Stimulated activated CD8-positive, alpha-beta memory T cell treated with anti-CD3 and anti-CD28 coated beads, Interleukin-15, amount 100 ng/mL, for 1 hour (primary cell): ENCODE measurements at regions not wholly inside any gene's neighbourhood (a gene's known extent, or its start where the extent isn't known, plus 50 kb on each side); places are given as distances from the start of the nearest gene placed in this dataset.

ENCODE experiments used
- DNase-seq: peaks from one replicate; pipeline ENCODE4 v3.0.0-alpha.2; 2020; ENCODE audit warnings: low read depth

GRCh38 chr7:21029006-21029405, 242.3 kb upstream of the SP8 start:
- no peak for DNase-seq

- DNase-seq, result no peak
Measured at GRCh38 chr7:21030237-21030871, 243.7 kb upstream of the SP8 start.

- DNase-seq, result no peak
Measured at GRCh38 chr7:21041252-21041651, 254.6 kb upstream of the SP8 start.

GRCh38 chr7:21041666-21042065, 255.0 kb upstream of the SP8 start:
- no peak for DNase-seq

GRCh38 chr7:21044384-21044783, 257.7 kb upstream of the SP8 start:
- DNase-seq, result no peak

- DNase-seq, result no peak
Measured at GRCh38 chr7:21044913-21045568, 258.4 kb upstream of the SP8 start.

- no peak for DNase-seq
Measured at GRCh38 chr7:21051865-21052264, 265.2 kb upstream of the SP8 start.

GRCh38 chr7:21054427-21055112, 267.9 kb upstream of the SP8 start:
- DNase-seq, result no peak

- DNase-seq, result no peak
Measured at GRCh38 chr7:21059069-21059468, 272.4 kb upstream of the SP8 start.

GRCh38 chr7:21063106-21063505, 276.4 kb upstream of the SP8 start:
- DNase-seq, result no peak

GRCh38 chr7:21064698-21065648, 278.3 kb upstream of the SP8 start:
- no peak for DNase-seq

GRCh38 chr7:21066221-21066620, 279.5 kb upstream of the SP8 start:
- DNase-seq, result no peak

GRCh38 chr7:21067216-21067615, 280.5 kb upstream of the SP8 start:
- no peak for DNase-seq

- no peak for DNase-seq
Measured at GRCh38 chr7:21070571-21071090, 283.9 kb upstream of the SP8 start.

GRCh38 chr7:21071561-21072501, 285.1 kb upstream of the SP8 start:
- no peak for DNase-seq

GRCh38 chr7:21076054-21076453, 289.4 kb upstream of the SP8 start:
- DNase-seq, result no peak

GRCh38 chr7:21076574-21076973, 289.9 kb upstream of the SP8 start:
- DNase-seq, result no peak

- no peak for DNase-seq
Measured at GRCh38 chr7:21077602-21078001, 290.9 kb upstream of the SP8 start.

- DNase-seq, result no peak
Measured at GRCh38 chr7:21084286-21084685, 297.6 kb upstream of the SP8 start.

- DNase-seq, result no peak
Measured at GRCh38 chr7:21086688-21087087, 300.0 kb upstream of the SP8 start.

GRCh38 chr7:21089653-21090052, 303.0 kb upstream of the SP8 start:
- no peak for DNase-seq
